A549 (cell line): ENCODE measurements at regions not wholly inside any gene's neighbourhood (a gene's known extent, or its start where the extent isn't known, plus 50 kb on each side); places are given as distances from the start of the nearest gene placed in this dataset.

Experiments used
- CBX8 ChIP-seq: fragments of 200-600 bp; sonication (generic); IDR thresholded peaks from 2 replicates; pipeline ENCODE4 v1.6.1; 2016
- EHMT2 ChIP-seq: fragments of 200-600 bp; sonication (generic); IDR thresholded peaks from 2 replicates; pipeline ENCODE4 v1.6.1; 2016; ENCODE audit warnings: antibody characterized with exemption, low read depth, mild to moderate bottlenecking, moderate library complexity
- MAZ ChIP-seq: fragments of 150-350 bp; IDR thresholded peaks from 2 replicates; pipeline ENCODE4 v1.6.1; 2014; ENCODE audit warnings: antibody characterized with exemption, low read depth, low read length, borderline replicate concordance
- PHF8 ChIP-seq: fragments of 200-600 bp; sonication (generic); IDR thresholded peaks from 2 replicates; pipeline ENCODE4 v1.6.1; 2016; ENCODE audit warnings: low read depth, mild to moderate bottlenecking, antibody characterized with exemption, moderate library complexity, borderline replicate concordance
- TF ChIP-seq, protein P1 (sequence below): fragments of >200 bp; sonication (Bioruptor Twin); formaldehyde crosslinking; IDR thresholded peaks from 3 replicates; pipeline ENCODE4 v1.5.1; 2016
- TF ChIP-seq, protein P2 (sequence below): fragments of 250-450 bp; sonication (Bioruptor Pico); IDR thresholded peaks from 2 replicates; pipeline ENCODE4 v1.5.0; 2020; ENCODE audit warnings: low read depth, mild to moderate bottlenecking, moderate library complexity
- TF ChIP-seq, protein P3 (sequence below): fragments of 450-650 bp; IDR thresholded peaks from 2 replicates; pipeline ENCODE4 v1.6.1; 2014; ENCODE audit warnings: antibody characterized with exemption

DNA sequence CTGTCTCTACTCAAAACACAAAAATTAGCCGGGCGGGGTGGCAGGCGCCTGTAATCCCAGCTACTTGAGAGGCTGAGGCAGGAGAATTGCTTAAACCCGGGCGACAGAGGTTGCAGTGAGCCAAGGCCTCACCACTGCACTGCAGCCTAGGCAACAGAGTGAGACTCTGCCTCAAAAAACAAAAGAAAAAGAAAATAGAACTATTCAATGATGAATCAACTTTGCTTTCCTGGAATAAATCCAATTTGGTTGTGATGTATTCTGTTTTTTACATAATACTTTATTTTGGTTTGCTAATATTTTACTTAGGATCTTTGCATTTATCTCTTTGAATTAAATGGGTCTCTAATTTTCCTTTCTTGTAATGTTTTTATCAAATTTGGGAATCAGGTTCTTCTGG is 86.3 kb upstream of the MBOAT2 start:
- TF ChIP-seq, protein P1, sequence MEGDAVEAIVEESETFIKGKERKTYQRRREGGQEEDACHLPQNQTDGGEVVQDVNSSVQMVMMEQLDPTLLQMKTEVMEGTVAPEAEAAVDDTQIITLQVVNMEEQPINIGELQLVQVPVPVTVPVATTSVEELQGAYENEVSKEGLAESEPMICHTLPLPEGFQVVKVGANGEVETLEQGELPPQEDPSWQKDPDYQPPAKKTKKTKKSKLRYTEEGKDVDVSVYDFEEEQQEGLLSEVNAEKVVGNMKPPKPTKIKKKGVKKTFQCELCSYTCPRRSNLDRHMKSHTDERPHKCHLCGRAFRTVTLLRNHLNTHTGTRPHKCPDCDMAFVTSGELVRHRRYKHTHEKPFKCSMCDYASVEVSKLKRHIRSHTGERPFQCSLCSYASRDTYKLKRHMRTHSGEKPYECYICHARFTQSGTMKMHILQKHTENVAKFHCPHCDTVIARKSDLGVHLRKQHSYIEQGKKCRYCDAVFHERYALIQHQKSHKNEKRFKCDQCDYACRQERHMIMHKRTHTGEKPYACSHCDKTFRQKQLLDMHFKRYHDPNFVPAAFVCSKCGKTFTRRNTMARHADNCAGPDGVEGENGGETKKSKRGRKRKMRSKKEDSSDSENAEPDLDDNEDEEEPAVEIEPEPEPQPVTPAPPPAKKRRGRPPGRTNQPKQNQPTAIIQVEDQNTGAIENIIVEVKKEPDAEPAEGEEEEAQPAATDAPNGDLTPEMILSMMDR, result no peak
- TF ChIP-seq PHF8, result no peak
- no peak for TF ChIP-seq MAZ
- no peak for TF ChIP-seq CBX8
- TF ChIP-seq EHMT2, result no peak
- TF ChIP-seq, protein P2, sequence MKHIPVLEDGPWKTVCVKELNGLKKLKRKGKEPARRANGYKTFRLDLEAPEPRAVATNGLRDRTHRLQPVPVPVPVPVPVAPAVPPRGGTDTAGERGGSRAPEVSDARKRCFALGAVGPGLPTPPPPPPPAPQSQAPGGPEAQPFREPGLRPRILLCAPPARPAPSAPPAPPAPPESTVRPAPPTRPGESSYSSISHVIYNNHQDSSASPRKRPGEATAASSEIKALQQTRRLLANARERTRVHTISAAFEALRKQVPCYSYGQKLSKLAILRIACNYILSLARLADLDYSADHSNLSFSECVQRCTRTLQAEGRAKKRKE, result no peak
- TF ChIP-seq, protein P3, sequence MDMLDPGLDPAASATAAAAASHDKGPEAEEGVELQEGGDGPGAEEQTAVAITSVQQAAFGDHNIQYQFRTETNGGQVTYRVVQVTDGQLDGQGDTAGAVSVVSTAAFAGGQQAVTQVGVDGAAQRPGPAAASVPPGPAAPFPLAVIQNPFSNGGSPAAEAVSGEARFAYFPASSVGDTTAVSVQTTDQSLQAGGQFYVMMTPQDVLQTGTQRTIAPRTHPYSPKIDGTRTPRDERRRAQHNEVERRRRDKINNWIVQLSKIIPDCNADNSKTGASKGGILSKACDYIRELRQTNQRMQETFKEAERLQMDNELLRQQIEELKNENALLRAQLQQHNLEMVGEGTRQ, result no peak
